ENCODE measurements at regions not wholly inside any gene's neighbourhood (a gene's known extent, or its start where the extent isn't known, plus 50 kb on each side); places are given as distances from the start of the nearest gene placed in this dataset.

DNA sequence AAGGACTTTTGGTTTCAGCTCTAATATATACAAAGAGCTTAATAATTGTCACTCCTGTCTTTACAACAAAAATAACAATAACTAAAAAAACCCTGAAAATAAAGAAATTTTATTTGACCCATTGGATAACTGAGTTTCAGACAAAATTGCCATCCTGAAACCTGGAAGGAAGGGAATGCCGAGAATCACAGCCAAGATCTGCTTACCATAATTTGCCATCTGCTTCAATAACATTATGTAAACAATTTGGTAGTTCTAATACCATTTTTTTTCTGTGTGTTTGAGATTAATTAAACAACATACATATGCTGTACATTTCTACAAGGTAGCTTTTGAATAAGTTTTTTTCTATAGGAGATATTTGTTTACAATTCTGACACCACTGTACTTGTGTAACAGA is 596.3 kb upstream of the MGAT4C start:
- no peak for DNase-seq

- DNase-seq, result no peak
Observed at GRCh38 chr12:86838711-86839110, 582.5 kb upstream of the MGAT4C start.

- no peak for DNase-seq
Observed at GRCh38 chr12:86838260-86838659, 582.1 kb upstream of the MGAT4C start.

DNA sequence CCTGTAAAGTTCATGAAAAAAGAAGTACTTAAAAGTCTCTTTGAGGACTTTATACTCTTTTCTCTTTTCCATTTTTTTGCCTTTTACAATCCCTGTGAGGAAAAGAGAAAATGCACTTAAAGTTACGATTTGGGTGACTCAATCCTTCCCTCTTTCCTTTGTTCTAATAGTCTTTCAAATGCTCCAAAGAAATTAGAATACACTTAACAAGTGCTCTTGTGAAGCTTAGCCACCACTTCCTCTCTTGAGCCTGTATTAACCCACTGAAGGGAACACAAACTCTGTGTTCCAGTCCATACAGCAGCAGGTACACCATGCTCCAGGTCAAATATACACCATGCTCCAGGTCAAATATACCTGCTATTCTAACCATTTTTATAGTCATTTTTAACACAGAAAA is 581.1 kb upstream of the MGAT4C start:
- no peak for DNase-seq

DNA sequence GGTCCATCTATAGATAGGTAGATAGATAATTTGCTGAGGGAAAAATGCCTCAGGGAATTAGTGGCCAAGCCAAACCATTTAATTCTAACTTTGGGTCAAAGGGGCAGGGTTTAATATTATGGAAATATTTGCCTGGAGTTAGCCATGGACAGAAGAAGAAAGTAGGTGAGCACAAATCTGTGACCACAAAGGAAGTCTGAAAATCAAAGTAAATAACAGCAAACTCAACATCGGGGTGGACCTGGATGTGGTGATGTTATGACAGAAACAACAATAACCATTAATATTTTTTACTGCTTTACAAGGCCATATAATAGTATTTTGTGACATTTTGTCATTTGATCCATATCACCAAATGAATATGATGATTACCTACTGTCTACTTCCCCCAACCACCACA is 578.0 kb upstream of the MGAT4C start:
- DNase-seq, result no peak

GRCh38 chr12:86827409-86827808 is 571.2 kb upstream of the MGAT4C start:
- no peak for DNase-seq

- no peak for DNase-seq
Observed at GRCh38 chr12:86826051-86826450, 569.9 kb upstream of the MGAT4C start.

- DNase-seq, result no peak
Observed at GRCh38 chr12:86801439-86801838, 545.2 kb upstream of the MGAT4C start.

- no peak for DNase-seq
Observed at GRCh38 chr12:86799616-86800015, 543.4 kb upstream of the MGAT4C start.

- no peak for DNase-seq
Observed at GRCh38 chr12:86796550-86796949, 540.4 kb upstream of the MGAT4C start.

- no peak for DNase-seq
Observed at GRCh38 chr12:86788661-86789060, 532.5 kb upstream of the MGAT4C start.

- DNase-seq, result no peak
Observed at GRCh38 chr12:86787419-86787818, 531.2 kb upstream of the MGAT4C start.

DNA sequence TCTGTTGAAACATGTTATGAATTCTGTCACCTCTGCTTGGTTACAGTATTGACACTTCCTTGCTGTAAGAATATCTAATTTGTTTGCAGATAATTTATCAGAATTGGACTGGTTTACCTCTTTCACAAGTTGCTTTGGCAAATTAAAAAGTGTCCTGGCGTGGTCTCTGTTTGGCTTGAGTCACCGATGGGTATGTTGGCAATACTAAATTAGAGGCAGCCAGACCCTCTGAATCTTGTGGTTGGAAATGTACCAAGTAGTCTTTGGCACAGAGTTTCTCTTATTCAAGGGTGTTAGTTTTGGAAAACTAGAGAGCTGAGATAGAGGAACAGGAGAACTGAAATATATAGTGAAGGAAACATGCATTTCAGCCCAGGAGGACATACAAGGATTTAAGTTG is 521.1 kb upstream of the MGAT4C start:
- no peak for DNase-seq

GRCh38 chr12:86774841-86775388 is 518.7 kb upstream of the MGAT4C start:
- DNase-seq, result no peak

DNA sequence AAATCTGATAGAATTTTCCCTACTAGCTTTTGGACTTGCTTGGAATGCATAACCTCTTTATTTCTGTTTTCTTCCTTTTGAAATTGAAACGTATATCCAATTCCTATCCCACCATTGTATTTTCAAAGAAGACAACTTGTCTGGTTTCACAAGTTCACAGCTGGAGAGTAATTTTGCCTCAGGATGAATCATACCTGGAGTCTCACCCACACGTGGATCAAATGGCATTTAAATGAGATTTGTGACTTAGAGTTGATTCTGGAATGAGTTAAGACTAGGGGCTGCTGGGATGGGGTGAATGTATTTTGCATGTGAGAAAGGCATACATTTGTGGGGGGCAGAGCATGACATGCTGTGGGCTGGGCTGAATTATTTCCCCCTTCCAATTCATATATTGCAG is 516.5 kb upstream of the MGAT4C start:
- DNase-seq, result no peak

GRCh38 chr12:86770871-86771270 is 514.7 kb upstream of the MGAT4C start:
- DNase-seq, result no peak

DNA sequence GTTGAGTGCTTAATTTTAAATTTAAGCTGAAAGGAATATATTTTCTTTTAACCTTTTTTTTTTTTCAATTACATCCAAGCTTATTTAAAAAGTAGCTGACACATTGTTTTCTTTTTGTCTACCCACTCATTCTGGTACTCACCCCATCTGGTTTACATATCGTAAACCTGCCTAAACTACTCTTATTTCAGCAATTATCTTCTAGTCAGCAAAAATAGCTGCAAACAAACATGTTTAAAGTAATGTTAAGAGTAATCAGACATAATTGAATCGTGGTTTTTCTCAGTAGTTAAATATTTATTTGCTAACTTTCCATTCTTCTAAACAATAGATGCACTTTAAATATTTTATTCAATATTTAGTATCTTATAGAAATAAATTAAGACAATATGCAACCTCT is 492.7 kb upstream of the MGAT4C start:
- DNase-seq, result peak; percentile 46

- DNase-seq, result no peak
Observed at GRCh38 chr12:86744547-86745212, 488.5 kb upstream of the MGAT4C start.

- DNase-seq, result no peak
Observed at GRCh38 chr12:86743875-86744536, 487.8 kb upstream of the MGAT4C start.

DNA sequence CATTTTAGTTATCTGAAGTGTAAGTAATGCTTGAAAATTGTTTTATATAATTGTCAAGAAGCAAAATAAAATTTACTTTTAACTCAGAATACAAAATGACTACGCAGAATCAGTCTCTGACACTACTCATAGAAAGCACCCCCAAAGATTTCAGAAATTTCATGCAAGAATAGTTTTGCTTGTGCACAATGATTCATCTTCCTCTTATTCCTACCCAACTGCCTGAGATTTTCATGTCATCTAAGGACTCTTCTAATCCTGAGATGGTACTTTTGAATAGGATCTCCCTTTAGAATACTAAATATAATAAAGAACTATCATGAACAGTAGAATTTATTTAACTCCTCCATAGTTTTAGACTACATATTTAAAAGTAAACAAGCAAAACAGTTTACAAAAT is 485.3 kb upstream of the MGAT4C start:
- no peak for DNase-seq

DNA sequence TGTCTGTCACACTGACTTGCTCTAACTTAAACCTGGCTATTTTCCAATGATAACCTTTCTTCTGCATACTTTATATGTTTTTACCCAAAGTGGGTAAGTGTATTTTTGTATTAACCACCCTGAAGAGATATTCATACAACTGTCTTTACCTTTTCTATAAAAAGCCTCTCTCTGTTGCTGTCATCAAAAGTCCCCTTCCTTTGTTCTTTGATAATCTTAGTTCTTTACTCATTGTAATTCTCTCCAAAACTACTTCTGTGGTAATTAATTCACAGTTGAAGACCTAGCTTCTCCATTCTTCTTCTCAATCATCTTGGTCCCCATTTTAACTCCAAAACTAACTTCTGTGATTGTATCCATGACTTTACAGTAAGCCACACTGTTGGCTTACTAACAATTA is 479.7 kb upstream of the MGAT4C start:
- DNase-seq, result no peak

GRCh38 chr12:86735072-86735471 is 478.9 kb upstream of the MGAT4C start:
- DNase-seq, result no peak

- DNase-seq, result peak; percentile 13
Observed at GRCh38 chr12:86730233-86730632, 474.0 kb upstream of the MGAT4C start.

DNA sequence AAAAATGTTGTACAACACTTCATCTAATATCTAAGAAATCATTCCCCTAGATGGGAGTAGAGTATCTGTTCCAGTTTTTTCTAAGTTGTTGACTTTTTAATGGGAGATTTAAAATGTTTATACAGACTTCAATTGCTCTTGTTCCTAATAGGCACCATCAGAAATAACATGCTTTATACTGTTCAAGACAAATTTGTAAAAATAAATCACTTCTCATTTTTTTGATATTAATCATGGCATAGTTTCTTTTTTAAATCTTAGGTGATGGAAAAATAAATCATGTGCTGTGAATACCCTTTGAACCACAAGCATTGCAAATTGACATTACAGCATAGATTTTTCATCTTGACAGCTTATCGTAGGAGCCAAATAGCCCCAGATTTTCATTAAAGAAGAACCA is 473.5 kb upstream of the MGAT4C start:
- DNase-seq, result no peak

- DNase-seq, result peak; percentile 89
Observed at GRCh38 chr12:86727160-86727559, 471.0 kb upstream of the MGAT4C start.
